Uterus (tissue), 3 donors: ENCODE measurements at regions not wholly inside any gene's neighbourhood (a gene's known extent, or its start where the extent isn't known, plus 50 kb on each side); places are given as distances from the start of the nearest gene placed in this dataset.

ENCODE experiments used
- DNase-seq, 2 donors: peaks; one replicate each; pipeline ENCODE4 v3.0.0-alpha.2; 2019 to 2020
- H3K27ac ChIP-seq, 2 donors: fragments of 200-600 bp; sonication (generic); 1 replicate in 1 of 2; 2 replicates in 1 of 2; pipeline ENCODE4 v1.5.1; 2016 to 2018
- H3K27me3 ChIP-seq, 2 donors: fragments of 200-600 bp; sonication (generic); one replicate each; pipeline ENCODE4 v1.5.1; 2018 to 2019; ENCODE audit warnings: control low read depth in 1 of 2
- H3K36me3 ChIP-seq, 2 donors: fragments of 200-600 bp; sonication (generic); one replicate each; pipeline ENCODE4 v1.5.1; 2019; ENCODE audit warnings: control low read depth in 1 of 2
- H3K4me1 ChIP-seq, 2 donors: fragments of 200-600 bp; sonication (generic); one replicate each; pipeline ENCODE4 v1.5.1; 2018 to 2019; ENCODE audit warnings: control low read depth in 1 of 2
- H3K4me3 ChIP-seq, 2 donors: fragments of 200-600 bp; sonication (generic); 1 replicate in 1 of 2; 2 replicates in 1 of 2; pipeline ENCODE4 v1.5.1; 2018 to 2019; ENCODE audit warnings: mild to moderate bottlenecking in 1 of 2
- H3K9me3 ChIP-seq, 2 donors: fragments of 200-600 bp; sonication (generic); one replicate each; pipeline ENCODE4 v1.5.1; 2019; ENCODE audit warnings: control low read depth in 1 of 2
- POLR2A ChIP-seq, 2 donors: fragments of 450-650 bp; IDR thresholded peaks; one replicate each; pipeline ENCODE4 v1.6.1; 2016; ENCODE audit warnings: antibody characterized with exemption in 2 of 2, mild to moderate bottlenecking in 1 of 2, moderate library complexity in 1 of 2
- intact Hi-C: fragments of 100-400 bp; cut with DNase I; formaldehyde crosslinking; loops from one replicate; pipeline ENCODE4 v1.15.1; 2023; ENCODE audit warnings: low total_unique reads
- TF ChIP-seq, protein P1 (sequence below), 4 experiments: fragments of 200-600 bp in 2 of 4; fragments of 450-650 bp in 2 of 4; sonication (generic) in 2 of 4; IDR thresholded peaks; one replicate each; pipeline ENCODE4 v1.5.1; 2016 to 2019; ENCODE audit warnings: antibody characterized with exemption in 4 of 4, mild to moderate bottlenecking in 2 of 4, moderate library complexity in 1 of 4
- donor health status: DM: yes; HTN: yes; CAD: no.

DNA sequence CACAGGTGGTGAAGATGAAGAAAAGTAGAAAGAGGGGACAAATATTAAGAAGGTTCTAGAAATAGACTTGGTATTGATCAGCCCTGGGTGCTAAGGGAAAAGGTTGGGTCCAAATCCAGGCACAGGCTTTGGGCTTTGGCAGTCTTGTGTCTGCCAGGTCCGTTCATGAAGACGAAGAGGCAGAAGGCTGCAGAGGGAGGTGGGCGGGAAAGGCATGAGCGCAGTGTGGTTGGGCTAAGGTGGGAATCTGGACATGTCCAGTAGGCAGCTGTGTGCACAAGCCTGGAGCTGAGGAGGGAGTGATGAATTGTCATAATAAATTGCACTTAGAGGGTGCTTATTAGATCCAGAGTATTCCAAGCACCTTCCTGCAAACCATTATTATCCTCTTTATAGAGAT lies 105.7 kb upstream of the TEX51 start:
- H3K4me1 ChIP-seq, result no peaks in the 10 kb centered on the region
- H3K9me3 ChIP-seq, result no peaks in the 10 kb centered on the region
- H3K36me3 ChIP-seq, result no peaks in the 10 kb centered on the region
- H3K27ac ChIP-seq, result no peak overlapping the region
- no peaks in the 10 kb centered on the region for H3K27me3 ChIP-seq
- TF ChIP-seq, protein P1, sequence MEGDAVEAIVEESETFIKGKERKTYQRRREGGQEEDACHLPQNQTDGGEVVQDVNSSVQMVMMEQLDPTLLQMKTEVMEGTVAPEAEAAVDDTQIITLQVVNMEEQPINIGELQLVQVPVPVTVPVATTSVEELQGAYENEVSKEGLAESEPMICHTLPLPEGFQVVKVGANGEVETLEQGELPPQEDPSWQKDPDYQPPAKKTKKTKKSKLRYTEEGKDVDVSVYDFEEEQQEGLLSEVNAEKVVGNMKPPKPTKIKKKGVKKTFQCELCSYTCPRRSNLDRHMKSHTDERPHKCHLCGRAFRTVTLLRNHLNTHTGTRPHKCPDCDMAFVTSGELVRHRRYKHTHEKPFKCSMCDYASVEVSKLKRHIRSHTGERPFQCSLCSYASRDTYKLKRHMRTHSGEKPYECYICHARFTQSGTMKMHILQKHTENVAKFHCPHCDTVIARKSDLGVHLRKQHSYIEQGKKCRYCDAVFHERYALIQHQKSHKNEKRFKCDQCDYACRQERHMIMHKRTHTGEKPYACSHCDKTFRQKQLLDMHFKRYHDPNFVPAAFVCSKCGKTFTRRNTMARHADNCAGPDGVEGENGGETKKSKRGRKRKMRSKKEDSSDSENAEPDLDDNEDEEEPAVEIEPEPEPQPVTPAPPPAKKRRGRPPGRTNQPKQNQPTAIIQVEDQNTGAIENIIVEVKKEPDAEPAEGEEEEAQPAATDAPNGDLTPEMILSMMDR (IDR thresholded peaks at IDR 0.05), result no peak
- TF ChIP-seq POLR2A (IDR thresholded peaks at IDR 0.05), result no peak
- intact Hi-C loops, result no loop called here
- DNase-seq, result no peak
- H3K4me3 ChIP-seq, result no peak overlapping the region

DNA sequence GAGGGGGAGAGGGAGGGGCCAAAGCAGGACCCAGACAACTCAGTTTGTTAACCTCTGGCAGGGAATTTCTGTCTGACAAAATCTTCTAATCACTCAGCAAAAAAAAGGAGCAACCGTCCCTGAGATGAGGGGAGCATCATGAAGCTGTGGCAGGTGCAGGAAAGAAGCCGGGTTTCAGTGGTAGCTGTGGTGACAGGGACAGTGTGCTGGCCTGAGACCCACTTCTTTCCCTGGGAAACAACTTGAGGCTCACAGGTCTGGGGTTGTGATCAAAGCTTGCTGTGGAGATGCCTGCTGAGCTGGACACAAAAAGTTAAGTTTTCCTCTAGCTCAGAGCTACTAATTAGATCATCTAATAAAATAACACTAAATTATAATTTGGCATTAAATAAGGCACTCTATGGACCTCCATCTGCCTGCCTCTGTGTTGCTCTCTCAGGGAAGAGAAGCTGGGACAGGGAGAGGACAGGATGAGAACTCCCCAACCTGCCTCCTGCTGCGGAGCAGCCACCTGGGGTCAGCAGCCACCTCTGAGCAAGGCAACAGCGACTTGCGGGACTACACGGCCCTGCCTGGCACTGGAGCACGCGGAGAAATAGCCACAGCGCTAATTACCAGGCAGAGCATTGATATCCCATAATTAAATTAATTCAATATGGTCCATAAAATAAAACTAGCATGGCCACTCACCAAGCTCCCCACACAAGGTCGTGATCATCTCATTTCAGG lies 104.6 kb upstream of the TEX51 start:
- TF ChIP-seq, protein P1 (IDR thresholded peaks at IDR 0.05), result no peak
- no peak for TF ChIP-seq POLR2A (IDR thresholded peaks at IDR 0.05)

DNA sequence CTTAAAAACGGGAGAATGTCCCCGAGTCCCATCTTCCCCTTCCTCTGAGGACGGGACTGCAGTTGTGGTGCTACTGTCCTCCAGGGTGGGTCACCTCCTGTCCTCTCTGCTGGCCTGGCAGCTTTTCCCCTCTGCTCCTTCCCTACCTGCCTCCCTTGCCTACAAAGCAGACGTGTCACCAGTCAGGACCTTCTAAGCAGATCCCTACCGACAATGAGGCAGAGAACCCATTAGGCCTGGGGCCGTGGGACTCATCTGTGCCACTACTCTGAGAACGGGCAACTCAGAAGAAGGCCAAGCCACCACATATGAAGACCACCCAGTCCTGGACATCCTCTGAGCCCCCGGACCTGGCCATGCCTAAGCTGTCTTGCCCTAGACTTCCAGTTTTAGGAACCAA lies 103.0 kb upstream of the TEX51 start:
- Histone ChIP-seq H3K36me3 (no peaks in the 10 kb centered on the region), H3K9me3 (no peaks in the 10 kb centered on the region), H3K27me3 (no peaks in the 10 kb centered on the region), H3K4me3 (no peak overlapping the region), H3K27ac (no peak overlapping the region), H3K4me1 (no peaks in the 10 kb centered on the region)
- intact Hi-C loops, result no loop called here
- TF ChIP-seq POLR2A (IDR thresholded peaks at IDR 0.05), result no peak
- TF ChIP-seq, protein P1 (IDR thresholded peaks at IDR 0.05), result no peak
- no peak for DNase-seq

More for the DNA sequence above, 104.6 kb upstream of the TEX51 start:
- intact Hi-C loops, result no loop called here
- H3K27me3 ChIP-seq, result no peaks in the 10 kb centered on the region
- no peak for DNase-seq
- no peak overlapping the region for H3K4me3 ChIP-seq
- H3K9me3 ChIP-seq, result no peaks in the 10 kb centered on the region
- H3K27ac ChIP-seq, result no peak overlapping the region
- H3K36me3 ChIP-seq, result no peaks in the 10 kb centered on the region
- no peaks in the 10 kb centered on the region for H3K4me1 ChIP-seq

DNA sequence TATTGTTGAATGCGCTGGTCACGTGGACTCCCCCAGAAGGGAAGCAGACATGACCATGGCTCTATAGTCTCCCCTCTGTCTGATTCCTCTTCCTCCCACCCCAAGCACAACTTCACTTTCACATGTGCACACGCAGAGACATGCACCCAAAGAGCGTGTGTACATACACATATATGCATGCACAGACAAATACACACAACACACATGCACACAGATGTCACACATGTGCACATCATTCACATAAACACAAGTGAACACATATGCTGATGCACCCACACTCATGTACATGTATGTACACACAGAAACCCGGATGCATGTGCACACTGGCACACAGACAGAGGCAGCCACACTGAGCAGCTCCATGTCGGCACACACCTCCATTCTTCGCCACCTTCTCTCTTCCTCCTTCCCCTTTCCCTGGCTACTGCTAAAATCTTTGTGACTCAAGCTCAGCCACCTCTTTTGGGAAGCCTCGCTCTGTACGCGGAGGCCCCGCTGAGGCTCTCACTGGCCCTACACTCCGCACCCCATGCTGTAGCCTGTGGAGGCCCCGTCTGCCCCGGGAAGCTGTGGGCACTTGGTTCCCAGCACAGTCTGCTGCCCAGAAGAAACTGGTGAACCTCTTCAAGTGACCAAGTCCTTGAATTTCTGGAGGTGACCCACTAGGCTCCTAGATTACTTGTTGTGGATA lies 101.6 kb upstream of the TEX51 start:
- no peak overlapping the region for H3K27ac ChIP-seq
- intact Hi-C loops, result no loop called here
- no peaks in the 10 kb centered on the region for H3K36me3 ChIP-seq
- no peaks in the 10 kb centered on the region for H3K27me3 ChIP-seq
- no peak for TF ChIP-seq POLR2A (IDR thresholded peaks at IDR 0.05)
- TF ChIP-seq, protein P1 (IDR thresholded peaks at IDR 0.05), result no peak
- DNase-seq, result no peak
- H3K4me3 ChIP-seq, result no peak overlapping the region
- H3K4me1 ChIP-seq, result no peaks in the 10 kb centered on the region
- no peaks in the 10 kb centered on the region for H3K9me3 ChIP-seq

DNA sequence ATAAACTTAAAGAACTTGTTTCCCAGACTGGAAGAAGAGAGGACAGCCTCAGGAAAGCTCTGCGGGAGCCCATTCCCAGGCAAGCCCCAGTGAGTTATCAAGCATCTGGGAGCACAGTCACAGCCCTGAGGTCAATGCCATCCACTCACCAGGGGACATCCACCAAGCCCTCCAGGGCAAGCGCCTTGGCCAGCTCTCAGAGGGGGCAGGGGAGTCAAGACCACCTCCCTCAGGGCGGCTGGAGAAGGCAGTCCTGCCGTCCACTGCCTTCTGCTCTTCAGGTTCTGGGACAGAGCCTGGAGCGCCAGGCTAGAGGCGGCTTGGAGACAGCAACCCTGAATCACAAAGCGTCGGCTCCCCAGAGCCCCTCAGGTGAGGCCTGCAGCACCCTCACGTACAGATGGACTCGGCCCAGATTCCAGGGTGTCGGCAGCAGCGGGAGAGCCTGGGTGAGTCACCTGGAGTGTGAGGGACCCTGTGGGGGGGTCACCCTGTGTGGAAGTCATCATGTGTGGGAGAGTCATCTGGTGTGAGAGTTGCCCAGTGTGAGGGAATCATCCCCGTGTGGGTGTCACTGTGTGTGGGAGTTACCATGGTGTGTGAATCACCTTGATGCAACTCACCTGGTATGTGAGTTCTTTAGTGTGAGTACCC lies 100.9 kb upstream of the TEX51 start:
- TF ChIP-seq, protein P1 (IDR thresholded peaks at IDR 0.05), result no peak
- TF ChIP-seq POLR2A (IDR thresholded peaks at IDR 0.05), result no peak

More for the DNA sequence above, 100.9 kb upstream of the TEX51 start:
- Histone ChIP-seq H3K36me3 (no peaks in the 10 kb centered on the region), H3K4me1 (no peaks in the 10 kb centered on the region), H3K27me3 (no peaks in the 10 kb centered on the region), H3K4me3 (no peak overlapping the region), H3K27ac (no peak overlapping the region), H3K9me3 (no peaks in the 10 kb centered on the region)
- no peak for DNase-seq
- intact Hi-C loops, result no loop called here
